GM23248 (cell line): ENCODE measurements at regions not wholly inside any gene's neighbourhood (a gene's known extent, or its start where the extent isn't known, plus 50 kb on each side); places are given as distances from the start of the nearest gene placed in this dataset.

Experiments used
- EZH2 ChIP-seq: fragments of 200-600 bp; sonication (generic); IDR thresholded peaks from 2 replicates; pipeline ENCODE4 v1.6.1; 2018; ENCODE audit warnings: antibody characterized with exemption, mild to moderate bottlenecking; ENCODE audit not compliant: insufficient read depth, poor library complexity, severe bottlenecking
- EZH2phosphoT487 ChIP-seq: fragments of 200-600 bp; sonication (generic); IDR thresholded peaks from 2 replicates; pipeline ENCODE4 v1.6.1; 2018; ENCODE audit warnings: antibody characterized with exemption, moderate library complexity, mild to moderate bottlenecking, low read depth; ENCODE audit not compliant: insufficient read depth

- TF ChIP-seq EZH2phosphoT487 (no peak), EZH2 (no peak)
Measured at GRCh38 chr17:28268610-28269313, 50.2 kb upstream of the TMEM97 start.
